Effector memory CD8-positive, alpha-beta T cell (primary cell): ENCODE measurements at regions not wholly inside any gene's neighbourhood (a gene's known extent, or its start where the extent isn't known, plus 50 kb on each side); places are given as distances from the start of the nearest gene placed in this dataset.

Experiments used
- ATAC-seq: fragments of 150-1000 bp; cut with Tn5 transposase; replicated peaks from 2 replicates; pipeline ENCODE4 v1.10.0; 2021; ENCODE audit warnings: mild to moderate bottlenecking, moderate library complexity
- DNase-seq, 3 experiments: peaks; one replicate each; pipeline ENCODE4 v3.0.0; 2021
- H3K27ac Mint-ChIP-seq, 2 donors: one replicate each; pipeline ENCODE4 v1.8.0; 2022; ENCODE audit warnings: mild to moderate bottlenecking in 2 of 2, mixed read lengths in 2 of 2, moderate library complexity in 2 of 2
- H3K27me3 Mint-ChIP-seq, 2 donors: one replicate each; pipeline ENCODE4 v1.8.0; 2022; ENCODE audit warnings: mixed read lengths in 2 of 2
- H3K36me3 Mint-ChIP-seq: one replicate; pipeline ENCODE4 v1.8.0; 2022; ENCODE audit warnings: mild to moderate bottlenecking, moderate library complexity, mixed read lengths; ENCODE audit not compliant: insufficient read depth
- H3K4me1 Mint-ChIP-seq, 2 donors: one replicate each; pipeline ENCODE4 v1.8.0; 2022; ENCODE audit warnings: low read depth in 2 of 2, mixed read lengths in 2 of 2
- H3K4me3 Mint-ChIP-seq, 2 donors: one replicate each; pipeline ENCODE4 v1.8.0; 2022; ENCODE audit warnings: mild to moderate bottlenecking in 2 of 2, mixed read lengths in 2 of 2, moderate library complexity in 2 of 2
- H3K9me3 Mint-ChIP-seq, 2 donors: one replicate each; pipeline ENCODE4 v1.8.0; 2022; ENCODE audit warnings: mixed read lengths in 2 of 2

GRCh38 chr16:85437166-85438052 is 175.7 kb upstream of the GSE1 start:
- no peak overlapping the region for H3K27ac Mint-ChIP-seq
- ATAC-seq, result no peak
- no peak for DNase-seq

DNA sequence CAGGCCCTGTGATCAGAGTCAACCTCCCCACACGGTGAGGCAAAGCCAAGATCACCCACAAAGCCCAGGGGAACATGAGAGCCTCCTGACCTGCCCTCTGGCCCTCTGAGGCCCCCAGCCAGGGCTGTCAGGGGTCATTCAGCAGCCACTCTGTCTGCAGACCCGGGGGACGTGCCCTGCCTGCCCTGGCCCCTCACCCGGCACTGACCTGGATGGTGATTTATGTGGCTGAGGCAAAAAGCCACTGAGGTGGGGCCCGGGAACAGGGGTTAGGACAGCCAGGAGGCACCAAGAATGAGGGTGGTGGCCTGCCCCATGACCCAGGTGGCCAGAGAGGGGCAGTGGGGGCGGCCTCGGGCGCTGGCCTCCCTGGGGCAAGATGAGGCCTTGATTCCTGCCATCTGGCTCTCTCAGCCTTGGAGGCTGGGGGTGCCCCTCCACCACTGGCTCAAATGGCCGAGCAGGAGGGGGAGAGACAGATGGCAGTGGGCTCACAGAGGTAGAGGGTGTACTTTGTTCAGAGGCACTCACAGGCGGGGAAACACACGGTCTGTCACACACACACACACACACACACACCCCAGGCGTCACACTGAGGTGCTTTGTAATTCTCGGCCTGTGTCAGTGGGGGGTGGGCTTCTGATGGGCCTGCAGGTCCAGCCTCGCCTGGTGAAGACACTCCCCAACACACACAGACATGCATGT is 174.0 kb upstream of the GSE1 start:
- no peak for ATAC-seq
- H3K27me3 Mint-ChIP-seq, result peaks cover 0 to 6% of the 10 kb centered on the region in 2 donors
- H3K27ac Mint-ChIP-seq, result no peak overlapping the region
- H3K4me1 Mint-ChIP-seq, result peaks cover 0 to 1% of the 10 kb centered on the region in 2 donors
- H3K36me3 Mint-ChIP-seq, result no peaks in the 10 kb centered on the region
- H3K9me3 Mint-ChIP-seq, result no peaks in the 10 kb centered on the region
- DNase-seq, result no peak
- H3K4me3 Mint-ChIP-seq, result no peak overlapping the region

More at GRCh38 chr16:85437166-85438052, 175.7 kb upstream of the GSE1 start:
- no peaks in the 10 kb centered on the region for H3K36me3 Mint-ChIP-seq
- H3K4me1 Mint-ChIP-seq, result peaks cover 0 to 1% of the 10 kb centered on the region in 2 donors
- no peak overlapping the region for H3K4me3 Mint-ChIP-seq
- no peaks in the 10 kb centered on the region for H3K9me3 Mint-ChIP-seq
- H3K27me3 Mint-ChIP-seq, result peaks cover 0 to 6% of the 10 kb centered on the region in 2 donors

DNA sequence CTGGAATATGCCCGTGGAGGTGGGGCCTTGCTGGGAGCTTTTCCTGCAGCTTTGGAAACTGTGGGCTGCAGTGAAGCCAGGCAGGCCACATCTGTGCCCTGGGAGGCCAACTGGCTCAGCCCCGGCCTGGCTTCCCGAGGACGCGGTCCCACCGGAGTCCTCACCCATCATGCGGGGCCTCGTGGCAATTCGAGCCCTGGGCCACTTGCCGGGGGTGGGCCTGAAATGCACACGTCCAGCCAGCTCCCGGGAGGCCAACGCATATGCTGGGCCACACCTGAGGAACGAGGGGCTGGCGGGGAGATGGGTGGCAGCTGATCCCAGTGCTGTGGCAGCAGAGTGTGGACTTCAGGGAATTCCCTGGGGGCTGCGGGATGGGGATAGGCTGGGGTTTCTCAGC is 172.4 kb upstream of the GSE1 start:
- H3K4me1 Mint-ChIP-seq, result no peaks in the 10 kb centered on the region
- no peak for ATAC-seq
- no peaks in the 10 kb centered on the region for H3K36me3 Mint-ChIP-seq

GRCh38 chr16:85441189-85441889 is 171.8 kb upstream of the GSE1 start:
- Mint-ChIP-seq H3K4me1 (no peaks in the 10 kb centered on the region), H3K4me3 (no peak overlapping the region), H3K9me3 (no peaks in the 10 kb centered on the region), H3K27ac (no peak overlapping the region), H3K36me3 (no peaks in the 10 kb centered on the region), H3K27me3 (peaks cover 0 to 6% of the 10 kb centered on the region in 2 donors)
- ATAC-seq (no peak), DNase-seq (no peak)

More for the DNA sequence above, 172.4 kb upstream of the GSE1 start:
- Mint-ChIP-seq H3K4me3 (no peak overlapping the region), H3K9me3 (no peaks in the 10 kb centered on the region), H3K27me3 (peaks cover 0 to 6% of the 10 kb centered on the region in 2 donors), H3K27ac (no peak overlapping the region)
- DNase-seq, result no peak

- peaks cover 0 to 6% of the 10 kb centered on the region in 2 donors for H3K27me3 Mint-ChIP-seq
- H3K4me1 Mint-ChIP-seq, result no peaks in the 10 kb centered on the region
- H3K27ac Mint-ChIP-seq, result peak overlapping the region in 1 of 2 donors; percentile 18
- no peak for DNase-seq
- no peaks in the 10 kb centered on the region for H3K9me3 Mint-ChIP-seq
- ATAC-seq, result no peak
- no peak overlapping the region for H3K4me3 Mint-ChIP-seq
- H3K36me3 Mint-ChIP-seq, result no peaks in the 10 kb centered on the region
Observed at GRCh38 chr16:85441890-85442670, 171.0 kb upstream of the GSE1 start.

DNA sequence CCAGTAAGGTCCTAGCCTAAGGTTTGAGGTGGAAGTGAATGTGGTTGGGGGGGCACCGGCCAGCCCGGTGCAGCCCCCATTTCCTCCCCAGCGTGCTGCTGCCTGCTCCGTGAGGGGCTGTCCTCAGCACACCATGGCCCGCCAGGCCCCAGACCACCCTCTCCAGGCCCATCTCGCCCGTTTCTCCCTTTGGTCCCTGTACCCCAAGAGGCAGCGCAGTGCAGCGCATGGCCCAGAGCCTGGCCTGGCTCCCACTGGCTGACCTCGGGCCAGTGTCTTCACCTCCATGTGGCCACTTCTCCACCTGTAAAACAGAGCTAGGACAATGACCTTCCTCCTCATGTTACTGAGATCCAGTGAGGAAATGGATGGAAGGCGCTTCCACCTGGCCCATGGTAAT is 170.0 kb upstream of the GSE1 start:
- DNase-seq (no peak), ATAC-seq (no peak)
- Mint-ChIP-seq H3K9me3 (no peaks in the 10 kb centered on the region), H3K4me1 (peaks cover 4 to 6% of the 10 kb centered on the region in 2 donors), H3K4me3 (no peak overlapping the region), H3K27ac (no peak overlapping the region), H3K36me3 (no peaks in the 10 kb centered on the region), H3K27me3 (peaks cover 0 to under 1% of the 10 kb centered on the region in 2 donors)

DNA sequence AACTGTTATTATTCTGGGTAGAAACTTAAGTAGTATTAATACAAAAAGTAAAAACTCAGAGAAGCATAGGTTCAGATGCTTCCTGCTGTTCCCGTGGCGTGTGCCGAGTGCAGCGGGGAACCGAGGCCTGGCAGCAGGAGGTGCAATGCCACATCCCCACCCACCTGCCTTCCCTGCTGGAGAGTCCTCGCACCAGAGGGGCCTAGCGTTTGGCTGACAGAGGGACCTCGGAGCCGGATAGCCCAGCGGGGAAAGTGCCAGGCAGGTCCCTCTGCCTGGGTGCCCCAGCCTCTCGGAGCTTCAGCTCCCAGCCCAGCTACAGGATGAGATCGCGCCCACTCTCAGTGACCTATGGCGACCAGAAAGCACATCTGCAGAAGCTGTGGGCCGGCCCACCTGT is 169.6 kb upstream of the GSE1 start:
- Mint-ChIP-seq H3K4me1 (peaks cover 8 to 10% of the 10 kb centered on the region in 2 donors), H3K9me3 (no peaks in the 10 kb centered on the region)
- ATAC-seq, result no peak

GRCh38 chr16:85445064-85445778 is 167.9 kb upstream of the GSE1 start:
- ATAC-seq, result no peak
- no peaks in the 10 kb centered on the region for H3K27me3 Mint-ChIP-seq
- H3K9me3 Mint-ChIP-seq, result no peaks in the 10 kb centered on the region
- H3K4me1 Mint-ChIP-seq, result peaks cover 15 to 21% of the 10 kb centered on the region in 2 donors
- H3K27ac Mint-ChIP-seq, result no peak overlapping the region
- H3K4me3 Mint-ChIP-seq, result no peak overlapping the region
- no peaks in the 10 kb centered on the region for H3K36me3 Mint-ChIP-seq
- DNase-seq, result no peak

More for the DNA sequence above, 169.6 kb upstream of the GSE1 start:
- H3K27ac Mint-ChIP-seq, result no peak overlapping the region
- H3K27me3 Mint-ChIP-seq, result no peaks in the 10 kb centered on the region
- H3K36me3 Mint-ChIP-seq, result no peaks in the 10 kb centered on the region
- H3K4me3 Mint-ChIP-seq, result no peak overlapping the region
- DNase-seq, result no peak

- no peak for DNase-seq
- Mint-ChIP-seq H3K27ac (no peak overlapping the region), H3K9me3 (no peaks in the 10 kb centered on the region), H3K4me3 (no peak overlapping the region), H3K4me1 (peaks cover 15 to 21% of the 10 kb centered on the region in 2 donors), H3K36me3 (peaks cover 1% of the 10 kb centered on the region), H3K27me3 (no peaks in the 10 kb centered on the region)
- ATAC-seq, result no peak
Observed at GRCh38 chr16:85445779-85446222, 167.3 kb upstream of the GSE1 start.

- DNase-seq (no peak), ATAC-seq (peak; percentile 19)
- Mint-ChIP-seq H3K36me3 (peaks cover 5% of the 10 kb centered on the region), H3K27me3 (no peaks in the 10 kb centered on the region), H3K4me3 (no peak overlapping the region), H3K27ac (peak overlapping the region in 1 of 2 donors; percentile 84), H3K9me3 (no peaks in the 10 kb centered on the region), H3K4me1 (peaks cover 15 to 23% of the 10 kb centered on the region in 2 donors)
Observed at GRCh38 chr16:85446951-85447692, 166.0 kb upstream of the GSE1 start.

- Mint-ChIP-seq H3K36me3 (peaks cover 5% of the 10 kb centered on the region), H3K4me3 (peak overlapping the region; percentile 48 to 69), H3K4me1 (peaks cover 15 to 23% of the 10 kb centered on the region in 2 donors), H3K9me3 (no peaks in the 10 kb centered on the region), H3K27me3 (no peaks in the 10 kb centered on the region), H3K27ac (peak overlapping the region; percentile 75 to 84)
- ATAC-seq (no peak), DNase-seq (no peak)
Observed at GRCh38 chr16:85447693-85448313, 165.3 kb upstream of the GSE1 start.
